Peyer's patch (tissue), 4 donors: ENCODE measurements at regions not wholly inside any gene's neighbourhood (a gene's known extent, or its start where the extent isn't known, plus 50 kb on each side); places are given as distances from the start of the nearest gene placed in this dataset.

Source experiments
- POLR2A ChIP-seq, 2 donors: fragments of 450-650 bp; IDR thresholded peaks; one replicate each; pipeline ENCODE4 v1.5.1; 2017; ENCODE audit warnings: antibody characterized with exemption in 2 of 2, mild to moderate bottlenecking in 2 of 2, moderate library complexity in 2 of 2
- TF ChIP-seq, protein P1 (sequence below), 6 experiments: fragments of 450-650 bp in 4 of 6; fragments of 200-600 bp in 2 of 6; sonication (generic) in 1 of 6; IDR thresholded peaks; one replicate each; pipeline ENCODE4 v1.5.1; 2017 to 2019; ENCODE audit warnings: antibody characterized with exemption in 6 of 6, mild to moderate bottlenecking in 3 of 6, moderate library complexity in 1 of 6

DNA sequence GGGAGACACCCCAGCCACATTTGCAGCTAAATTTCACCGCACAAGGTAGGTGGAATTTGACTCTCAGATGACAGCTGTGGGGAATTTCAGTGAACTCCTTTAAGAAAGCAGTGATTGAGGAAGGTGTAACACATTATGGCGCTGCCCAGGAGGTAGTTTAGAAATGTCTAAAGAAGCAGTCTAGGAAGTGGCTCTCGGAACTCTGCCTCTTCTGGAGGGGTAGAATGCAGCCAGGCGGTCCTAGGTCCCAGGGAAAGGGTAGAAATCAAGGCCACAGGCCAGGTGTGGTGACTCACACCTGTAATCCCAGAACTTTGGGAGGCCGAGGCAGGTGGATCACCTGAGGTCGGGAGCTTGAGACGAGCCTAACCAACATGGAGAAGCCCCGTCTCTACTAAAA is 179.0 kb upstream of the HAAO start:
- TF ChIP-seq, protein P1, sequence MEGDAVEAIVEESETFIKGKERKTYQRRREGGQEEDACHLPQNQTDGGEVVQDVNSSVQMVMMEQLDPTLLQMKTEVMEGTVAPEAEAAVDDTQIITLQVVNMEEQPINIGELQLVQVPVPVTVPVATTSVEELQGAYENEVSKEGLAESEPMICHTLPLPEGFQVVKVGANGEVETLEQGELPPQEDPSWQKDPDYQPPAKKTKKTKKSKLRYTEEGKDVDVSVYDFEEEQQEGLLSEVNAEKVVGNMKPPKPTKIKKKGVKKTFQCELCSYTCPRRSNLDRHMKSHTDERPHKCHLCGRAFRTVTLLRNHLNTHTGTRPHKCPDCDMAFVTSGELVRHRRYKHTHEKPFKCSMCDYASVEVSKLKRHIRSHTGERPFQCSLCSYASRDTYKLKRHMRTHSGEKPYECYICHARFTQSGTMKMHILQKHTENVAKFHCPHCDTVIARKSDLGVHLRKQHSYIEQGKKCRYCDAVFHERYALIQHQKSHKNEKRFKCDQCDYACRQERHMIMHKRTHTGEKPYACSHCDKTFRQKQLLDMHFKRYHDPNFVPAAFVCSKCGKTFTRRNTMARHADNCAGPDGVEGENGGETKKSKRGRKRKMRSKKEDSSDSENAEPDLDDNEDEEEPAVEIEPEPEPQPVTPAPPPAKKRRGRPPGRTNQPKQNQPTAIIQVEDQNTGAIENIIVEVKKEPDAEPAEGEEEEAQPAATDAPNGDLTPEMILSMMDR (IDR thresholded peaks at IDR 0.05), result no peak
- no peak for TF ChIP-seq POLR2A (IDR thresholded peaks at IDR 0.05)
